AG10803 (cell line): ENCODE measurements at regions not wholly inside any gene's neighbourhood (a gene's known extent, or its start where the extent isn't known, plus 50 kb on each side); places are given as distances from the start of the nearest gene placed in this dataset.

ENCODE experiments used
- DNase-seq: peaks from one replicate; pipeline ENCODE4 v3.0.0; 2010; ENCODE audit warnings: low read depth
- H3K4me3 ChIP-seq: 2 replicates; pipeline ENCODE4 v1.5.1; 2011; ENCODE audit warnings: mild to moderate bottlenecking, low read length, control low read depth
- CTCF ChIP-seq: conservative IDR thresholded peaks from 2 replicates; pipeline ENCODE4 v1.5.1; 2011; ENCODE audit warnings: mild to moderate bottlenecking, low read length, control low read depth, inconsistent platforms

- DNase-seq = no peak
- no peak overlapping the region for H3K4me3 ChIP-seq
- no peak for TF ChIP-seq CTCF
These were observed 403.2 kb downstream of the NPIPA7 start for GRCh38 chr16:16782153-16782552.

GRCh38 chr16:16788004-16788403, 409.1 kb downstream of the NPIPA7 start:
- DNase-seq = no peak
- H3K4me3 ChIP-seq = no peak overlapping the region
- no peak for TF ChIP-seq CTCF

GRCh38 chr16:16790597-16790996, 411.7 kb downstream of the NPIPA7 start:
- DNase-seq = no peak
- no peak for TF ChIP-seq CTCF
- H3K4me3 ChIP-seq = no peak overlapping the region

- TF ChIP-seq CTCF = no peak
- no peak for DNase-seq
- no peak overlapping the region for H3K4me3 ChIP-seq
These were observed 412.1 kb downstream of the NPIPA7 start for GRCh38 chr16:16791051-16791450.

GRCh38 chr16:16797239-16797638, 418.3 kb downstream of the NPIPA7 start:
- H3K4me3 ChIP-seq = no peak overlapping the region
- DNase-seq = no peak
- no peak for TF ChIP-seq CTCF

- no peak for TF ChIP-seq CTCF
These were observed 419.6 kb downstream of the NPIPA7 start for GRCh38 chr16:16798504-16798903.

GRCh38 chr16:16805809-16806208, 426.9 kb downstream of the NPIPA7 start:
- no peak overlapping the region for H3K4me3 ChIP-seq
- no peak for DNase-seq
- TF ChIP-seq CTCF = no peak

More at GRCh38 chr16:16798504-16798903, 419.6 kb downstream of the NPIPA7 start:
- DNase-seq = no peak
- H3K4me3 ChIP-seq = no peak overlapping the region
